ENCODE measurements at regions not wholly inside any gene's neighbourhood (a gene's known extent, or its start where the extent isn't known, plus 50 kb on each side); places are given as distances from the start of the nearest gene placed in this dataset.

DNA sequence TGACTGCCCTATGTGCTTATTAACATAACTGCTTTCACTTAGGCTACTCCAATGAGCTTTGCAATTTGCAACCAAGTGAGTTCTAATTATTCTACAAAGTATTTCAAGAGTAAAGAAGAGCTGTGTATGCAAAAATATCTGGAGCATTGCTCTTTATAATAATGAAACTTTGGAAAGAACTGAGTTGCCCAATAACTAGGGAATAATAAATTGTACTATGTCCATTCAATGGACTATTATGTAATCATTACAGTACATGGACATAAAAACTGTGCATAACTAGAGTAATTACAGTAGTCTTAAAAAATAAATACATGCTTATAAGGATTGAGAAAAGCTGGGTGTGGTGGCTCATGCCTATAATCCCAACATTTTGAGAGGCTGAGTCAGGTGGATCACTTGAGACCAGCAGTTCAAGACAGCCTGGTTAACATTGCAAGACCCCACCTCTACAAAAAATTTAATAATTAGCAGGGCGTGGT lies 70.3 kb upstream of the JAK1 start:
- DNase-seq (ENCODE audit: low spot score in 2 of 2, unreplicated experiment in 2 of 2), result no peak
- TF ChIP-seq CTCF (IDR thresholded peaks at IDR 0.05; ENCODE audit: unreplicated experiment), result no peak
- Mint-ChIP-seq H3K4me1 (no peaks in the 10 kb centered on the region), H3K4me3 (no peak overlapping the region), H3K36me3 (peaks cover 7% of the 10 kb centered on the region), H3K27me3 (ENCODE audit: low read depth) (no peaks in the 10 kb centered on the region), H3K27ac (no peak overlapping the region), H3K9me3 (no peaks in the 10 kb centered on the region)

GRCh38 chr1:65039066-65039465 lies 72.7 kb upstream of the JAK1 start:
- no peak for DNase-seq (ENCODE audit: low spot score in 2 of 2, unreplicated experiment in 2 of 2)
- Mint-ChIP-seq H3K4me3 (no peak overlapping the region), H3K27me3 (ENCODE audit: low read depth) (no peaks in the 10 kb centered on the region), H3K27ac (no peak overlapping the region), H3K36me3 (peaks cover 7% of the 10 kb centered on the region), H3K9me3 (no peaks in the 10 kb centered on the region), H3K4me1 (no peaks in the 10 kb centered on the region)
- no peak for TF ChIP-seq CTCF (IDR thresholded peaks at IDR 0.05; ENCODE audit: unreplicated experiment)

DNA sequence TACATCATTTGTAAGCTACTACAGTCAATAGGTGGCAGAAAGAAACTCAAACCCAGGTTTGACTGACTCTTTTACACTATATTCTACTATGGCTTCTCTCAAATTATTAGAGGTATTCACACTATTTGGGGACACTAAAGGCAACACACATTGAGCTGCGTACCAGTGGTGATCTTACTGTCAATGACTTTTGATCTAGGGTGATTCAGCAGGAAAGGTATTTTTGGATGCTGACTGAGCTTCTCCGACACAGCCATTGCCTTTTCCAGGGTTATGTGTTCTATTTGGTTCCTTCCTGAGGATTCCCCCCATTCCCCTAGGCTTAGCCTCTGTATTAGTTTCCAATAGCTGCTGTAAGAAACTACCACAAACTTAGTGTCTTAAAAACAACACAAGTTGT lies 73.2 kb upstream of the JAK1 start:
- no peak for TF ChIP-seq CTCF (IDR thresholded peaks at IDR 0.05; ENCODE audit: unreplicated experiment)
- peaks cover 7% of the 10 kb centered on the region for H3K36me3 Mint-ChIP-seq
- H3K27me3 Mint-ChIP-seq (ENCODE audit: low read depth), result no peaks in the 10 kb centered on the region
- DNase-seq (ENCODE audit: low spot score in 2 of 2, unreplicated experiment in 2 of 2), result no peak
- no peak overlapping the region for H3K27ac Mint-ChIP-seq
- H3K4me3 Mint-ChIP-seq, result no peak overlapping the region
- no peaks in the 10 kb centered on the region for H3K9me3 Mint-ChIP-seq
- no peaks in the 10 kb centered on the region for H3K4me1 Mint-ChIP-seq

- DNase-seq (ENCODE audit: low spot score in 2 of 2, unreplicated experiment in 2 of 2), result no peak
- no peak overlapping the region for H3K27ac Mint-ChIP-seq
- no peak overlapping the region for H3K4me3 Mint-ChIP-seq
- no peak for TF ChIP-seq CTCF (IDR thresholded peaks at IDR 0.05; ENCODE audit: unreplicated experiment)
- peaks cover 9% of the 10 kb centered on the region for H3K4me1 Mint-ChIP-seq
- no peaks in the 10 kb centered on the region for H3K36me3 Mint-ChIP-seq
- H3K27me3 Mint-ChIP-seq (ENCODE audit: low read depth), result no peaks in the 10 kb centered on the region
- H3K9me3 Mint-ChIP-seq, result no peaks in the 10 kb centered on the region
Measured at GRCh38 chr1:65042467-65042866, 76.1 kb upstream of the JAK1 start.

DNA sequence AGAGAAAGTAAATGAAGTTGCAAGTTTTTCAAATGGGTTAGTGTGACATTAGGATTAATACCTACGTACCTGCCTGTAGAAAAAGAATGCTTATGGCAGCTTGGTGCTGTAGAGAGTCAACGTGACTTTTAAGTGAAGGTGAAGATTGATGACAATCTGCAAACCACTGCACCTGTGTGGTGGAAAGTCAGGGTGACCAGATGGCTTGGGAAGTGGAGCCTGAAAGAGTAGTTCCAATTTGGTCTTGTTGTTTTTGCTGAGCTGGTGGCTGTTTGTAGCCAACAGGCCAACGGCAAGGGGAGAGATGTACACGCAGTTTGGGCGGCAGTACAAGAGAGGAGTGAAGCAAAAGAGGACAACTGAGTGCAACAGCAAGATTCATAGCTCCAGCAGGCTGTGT lies 78.1 kb upstream of the JAK1 start:
- H3K4me1 Mint-ChIP-seq, result peaks cover 17% of the 10 kb centered on the region
- no peak for DNase-seq (ENCODE audit: low spot score in 2 of 2, unreplicated experiment in 2 of 2)
- no peak for TF ChIP-seq CTCF (IDR thresholded peaks at IDR 0.05; ENCODE audit: unreplicated experiment)

More for the DNA sequence above, 78.1 kb upstream of the JAK1 start:
- H3K27ac Mint-ChIP-seq, result no peak overlapping the region
- no peaks in the 10 kb centered on the region for H3K27me3 Mint-ChIP-seq (ENCODE audit: low read depth)
- no peaks in the 10 kb centered on the region for H3K9me3 Mint-ChIP-seq
- H3K36me3 Mint-ChIP-seq, result no peaks in the 10 kb centered on the region
- no peak overlapping the region for H3K4me3 Mint-ChIP-seq

Measured in mesothelial cell of epicardium (in vitro differentiated cells).